Esophagus mucosa (tissue), 1 donor: ENCODE measurements at regions not wholly inside any gene's neighbourhood (a gene's known extent, or its start where the extent isn't known, plus 50 kb on each side); places are given as distances from the start of the nearest gene placed in this dataset.
"Not testable (repeated sequence)": the region's sequence is repeated elsewhere in the genome, so short reads cannot be mapped to it uniquely, and the experiment has no call there.

Source experiments
- ATAC-seq: fragments of 200-7000 bp; cut with Tn5 transposase; one replicate; pipeline ENCODE4 v1.9.1; 2020
- donor health status: DM: yes; HTN: yes; CAD: no.

DNA sequence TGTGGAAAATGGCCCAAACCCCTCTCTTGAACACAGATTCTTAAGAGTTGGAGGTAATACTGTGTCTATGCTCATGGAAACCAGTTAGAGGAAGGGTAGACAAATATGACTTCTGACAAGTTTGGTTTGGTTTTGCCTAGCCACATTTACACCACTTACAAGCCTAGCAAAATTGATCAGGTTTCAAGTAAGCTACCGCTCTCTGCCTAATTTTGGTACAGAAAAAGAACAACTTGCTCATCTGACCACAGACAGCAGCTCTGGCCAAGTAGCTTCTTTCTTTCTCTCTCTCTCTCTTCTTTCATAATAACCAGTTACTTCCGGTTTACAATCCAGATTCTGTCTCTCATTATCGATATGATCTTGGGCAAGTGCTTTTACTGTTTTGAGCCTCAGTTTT, 260.0 kb downstream of the GLUD2 start:
- ATAC-seq: no peak

DNA sequence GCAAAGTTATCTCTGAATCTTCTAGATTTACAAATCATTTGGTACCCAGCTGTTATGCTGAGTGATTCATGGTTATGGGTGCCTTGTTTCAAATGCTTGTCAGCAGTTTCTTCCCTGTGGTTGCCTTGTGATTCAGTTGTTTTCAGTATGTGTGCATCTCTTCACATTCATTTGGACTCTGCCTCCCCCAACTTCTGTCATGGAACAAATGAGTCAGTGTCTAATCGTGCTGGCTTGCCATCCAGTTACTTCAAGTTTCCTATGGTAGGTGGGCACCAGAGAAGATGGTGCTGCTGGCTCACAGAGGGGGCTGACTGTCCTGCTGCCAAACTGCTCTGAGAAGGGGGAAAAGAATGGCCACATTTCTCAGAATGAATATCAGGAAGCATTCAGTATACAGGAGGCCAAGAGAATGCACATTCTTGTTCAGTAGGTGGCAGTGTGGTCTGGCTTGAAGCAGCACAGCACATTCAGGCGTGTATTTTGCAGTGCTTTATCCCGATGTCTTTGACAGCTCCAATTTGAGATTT, 260.9 kb downstream of the GLUD2 start:
- ATAC-seq: peak; percentile 52

GRCh38 chrX:121310820-121311219, 263.4 kb downstream of the GLUD2 start:
- ATAC-seq: no peak

GRCh38 chrX:121320441-121320840, 273.0 kb downstream of the GLUD2 start:
- no peak for ATAC-seq

- no peak for ATAC-seq
Observed at GRCh38 chrX:121322159-121322558, 274.7 kb downstream of the GLUD2 start.

- ATAC-seq: no peak
Observed at GRCh38 chrX:121323337-121323736, 275.9 kb downstream of the GLUD2 start.

DNA sequence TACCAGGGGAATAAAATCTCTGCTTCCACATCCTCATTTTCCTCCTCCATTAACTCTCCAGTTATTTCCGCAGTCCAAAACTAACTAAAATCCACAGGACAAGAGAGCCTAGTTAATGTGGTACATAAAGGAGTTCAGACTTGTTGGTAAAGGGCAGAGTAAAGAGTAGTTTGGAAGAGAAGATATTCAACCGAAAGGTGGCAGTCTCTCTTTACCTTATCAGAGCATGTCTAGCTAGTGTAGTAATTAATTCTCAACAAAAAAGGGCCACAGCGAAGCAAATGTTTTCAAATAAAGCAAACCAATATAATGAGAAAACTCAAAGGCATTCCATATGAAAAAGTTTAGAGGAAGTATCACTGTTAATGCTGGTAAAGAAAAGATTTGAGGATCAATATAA, 286.5 kb downstream of the GLUD2 start:
- no peak for ATAC-seq

- ATAC-seq: peak; percentile 63
Observed at GRCh38 chrX:121336831-121337421, 289.5 kb downstream of the GLUD2 start.

DNA sequence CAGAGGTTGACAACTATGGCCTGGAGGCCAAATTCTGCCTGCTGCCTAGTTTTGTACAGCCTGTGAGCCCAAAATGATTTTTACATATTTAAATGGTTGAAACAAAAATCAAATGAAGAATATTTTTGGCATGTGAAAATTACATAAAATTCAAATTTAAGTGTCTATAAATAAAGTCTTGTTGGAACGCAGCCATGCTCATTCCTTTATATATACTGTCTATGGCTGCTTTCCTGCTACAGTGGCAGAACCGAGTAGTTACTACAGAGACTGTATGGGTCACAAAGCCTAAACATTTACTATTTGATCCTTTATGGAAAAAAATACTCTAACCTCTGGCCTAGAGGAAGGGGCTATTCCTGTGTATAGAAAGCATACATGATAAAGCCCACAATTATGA, 290.4 kb downstream of the GLUD2 start:
- no peak for ATAC-seq

- no peak for ATAC-seq
Observed at GRCh38 chrX:121349263-121349662, 301.9 kb downstream of the GLUD2 start.

DNA sequence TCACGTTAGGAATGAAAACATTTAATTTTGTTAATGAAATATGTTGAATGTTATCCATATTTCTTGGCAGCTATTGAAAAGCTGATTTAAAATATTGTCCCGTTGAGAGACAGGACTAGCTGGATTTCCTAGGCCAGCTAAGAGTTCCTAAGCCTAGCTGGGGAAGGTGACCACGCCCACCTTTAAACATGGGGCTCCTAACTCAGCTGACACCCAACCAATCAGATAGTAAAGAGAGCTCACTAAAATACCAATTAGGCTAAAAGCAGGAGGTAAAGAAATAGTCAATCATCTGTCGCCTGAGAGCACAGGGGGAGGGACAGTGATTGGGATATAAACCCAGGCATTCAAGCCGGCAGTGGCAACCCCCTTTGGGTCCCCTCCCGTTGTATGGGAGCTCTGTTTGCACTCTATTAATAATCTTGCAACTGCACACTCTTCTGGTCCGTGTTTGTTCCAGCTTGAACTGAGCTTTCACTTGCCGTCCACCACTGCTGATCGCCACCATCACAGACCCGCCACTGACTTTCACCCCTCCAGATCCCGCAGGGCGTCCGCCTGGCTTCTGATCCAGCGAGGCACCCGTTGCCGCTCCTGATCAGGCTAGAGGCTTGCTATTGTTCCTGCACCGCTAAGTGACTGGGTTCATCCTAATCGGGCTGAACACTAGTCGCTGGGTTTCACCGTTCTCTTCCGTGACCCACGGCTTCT, 308.9 kb downstream of the GLUD2 start:
- ATAC-seq: no peak

- no peak for ATAC-seq
Observed at GRCh38 chrX:121356850-121357171, 309.4 kb downstream of the GLUD2 start.

GRCh38 chrX:121360280-121360679, 312.9 kb downstream of the GLUD2 start:
- ATAC-seq: no peak

- no peak for ATAC-seq
Observed at GRCh38 chrX:121365572-121366161, 318.3 kb downstream of the GLUD2 start.

DNA sequence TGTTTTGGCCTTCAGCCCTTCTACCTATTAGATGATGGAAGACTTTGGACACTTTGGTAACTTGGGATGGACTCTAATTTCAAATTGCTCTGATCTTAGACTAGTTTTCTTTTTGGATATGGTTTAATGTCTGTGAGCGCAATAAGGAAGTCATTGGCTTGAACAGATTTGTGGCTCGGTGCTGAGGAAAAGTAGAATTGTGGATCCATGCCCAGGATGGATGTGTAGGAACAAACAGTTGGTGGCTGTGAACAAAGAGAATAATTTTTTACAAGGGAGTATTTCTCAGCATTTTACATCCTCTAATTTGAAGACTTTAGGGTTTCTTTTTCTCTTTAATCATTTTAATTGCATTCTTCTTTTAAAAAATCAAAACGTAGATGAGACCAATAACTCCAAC, 327.1 kb downstream of the GLUD2 start:
- no peak for ATAC-seq

DNA sequence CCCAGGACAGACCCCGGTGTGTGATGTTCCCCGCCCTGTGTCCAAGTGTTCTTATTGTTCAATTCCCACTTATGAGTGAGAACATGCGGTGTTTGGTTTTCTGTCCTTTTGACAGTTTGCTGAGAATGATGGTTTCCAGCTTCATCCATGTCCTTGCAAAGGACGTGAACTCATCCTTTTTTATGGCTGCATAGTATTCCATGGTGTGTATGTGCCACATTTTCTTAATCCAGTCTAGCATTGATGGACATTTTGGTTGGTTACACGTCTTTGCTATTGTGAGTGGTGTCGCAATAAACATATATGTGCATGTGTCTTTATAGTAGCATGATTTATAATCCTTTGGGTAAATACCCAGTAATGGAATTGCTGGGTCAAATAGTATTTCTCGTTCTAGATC, 334.5 kb downstream of the GLUD2 start:
- ATAC-seq: not testable (repeated sequence)

GRCh38 chrX:121389976-121390714, 342.7 kb downstream of the GLUD2 start:
- ATAC-seq: no peak

- ATAC-seq: no peak
Observed at GRCh38 chrX:121405826-121406225, 358.4 kb downstream of the GLUD2 start.

DNA sequence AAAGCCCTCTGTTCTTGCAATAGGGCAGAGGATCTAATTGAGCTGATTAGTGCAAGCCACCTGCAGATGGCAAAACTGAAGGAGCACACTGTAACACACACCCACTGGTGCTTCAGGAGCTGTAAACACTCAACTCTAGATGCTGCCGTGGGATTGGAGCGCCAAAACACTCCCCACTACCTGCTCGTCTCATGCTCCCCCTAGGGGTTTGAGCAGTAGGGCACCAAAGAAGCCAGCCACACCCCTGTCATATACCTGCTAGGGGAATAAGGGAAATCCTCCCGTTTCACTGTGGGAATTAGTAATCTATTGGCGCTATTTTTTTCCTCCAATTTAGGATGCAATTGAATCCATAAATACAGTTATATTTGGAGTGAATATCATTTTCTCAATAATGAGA, 360.2 kb downstream of the GLUD2 start:
- ATAC-seq: no peak

GRCh38 chrX:121431514-121431913, 384.1 kb downstream of the GLUD2 start:
- ATAC-seq: not testable (repeated sequence)

- ATAC-seq: no peak
Observed at GRCh38 chrX:121433289-121433688, 385.9 kb downstream of the GLUD2 start.

- not testable (repeated sequence) for ATAC-seq
Observed at GRCh38 chrX:121437666-121438065, 390.3 kb downstream of the GLUD2 start.

DNA sequence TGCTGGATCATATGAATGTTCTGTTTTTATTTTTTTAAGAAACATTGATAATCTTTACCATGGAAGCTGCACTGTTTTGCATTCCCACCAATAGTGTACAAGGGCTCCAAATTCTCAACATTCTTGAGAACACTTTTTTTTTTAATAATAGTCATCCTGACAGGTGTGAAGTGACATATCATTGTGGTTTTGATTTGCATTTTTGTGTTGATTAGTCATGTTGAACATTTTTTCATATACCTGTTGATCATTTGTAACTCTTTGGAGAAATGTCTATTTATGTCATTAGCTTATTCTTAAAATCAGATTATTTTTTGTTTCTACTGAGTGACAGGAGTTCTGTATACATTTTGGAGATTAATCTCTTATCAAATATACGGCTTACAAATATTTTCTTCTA, 408.5 kb downstream of the GLUD2 start:
- no peak for ATAC-seq
